Smooth muscle cell (in vitro differentiated cells): ENCODE measurements at regions not wholly inside any gene's neighbourhood (a gene's known extent, or its start where the extent isn't known, plus 50 kb on each side); places are given as distances from the start of the nearest gene placed in this dataset.
A peak's percentile ranks its signal among the peaks of the same experiment; 100 is the strongest.

Experiments
- DNase-seq: peaks from one replicate; lab custom pipeline; 2025; ENCODE audit not compliant: unreplicated experiment; lab: John Stamatoyannopoulos, UW
- H2AFZ ChIP-seq: fragments of 200-600 bp; sonication (generic); 2 replicates; pipeline ENCODE4 v1.6.0; 2016; ENCODE audit warnings: antibody characterized with exemption, low read depth, mild to moderate bottlenecking
- H3F3A ChIP-seq: fragments of 200-600 bp; sonication (generic); 2 replicates; pipeline ENCODE4 v1.6.0; 2017; ENCODE audit warnings: antibody characterized with exemption, low read depth
- H3K27ac ChIP-seq: fragments of 200-600 bp; sonication (generic); 2 replicates; pipeline ENCODE4 v1.5.1; 2016; ENCODE audit warnings: low read depth, mild to moderate bottlenecking
- H3K27me3 ChIP-seq: fragments of 200-600 bp; sonication (generic); 2 replicates; pipeline ENCODE4 v1.6.1; 2016; ENCODE audit warnings: low read depth, mild to moderate bottlenecking
- H3K36me3 ChIP-seq: fragments of 200-600 bp; sonication (generic); 2 replicates; pipeline ENCODE4 v1.5.1; 2016; ENCODE audit warnings: low read depth
- H3K4me1 ChIP-seq: fragments of 200-600 bp; sonication (generic); 2 replicates; pipeline ENCODE4 v1.5.1; 2016; ENCODE audit warnings: low read depth
- H3K4me2 ChIP-seq: fragments of 200-600 bp; sonication (generic); 2 replicates; pipeline ENCODE4 v1.6.0; 2016; ENCODE audit warnings: mild to moderate bottlenecking
- H3K4me3 ChIP-seq: fragments of 200-600 bp; sonication (generic); 2 replicates; pipeline ENCODE4 v1.5.1; 2016; ENCODE audit warnings: mild to moderate bottlenecking
- H3K79me2 ChIP-seq: fragments of 200-600 bp; sonication (generic); 2 replicates; pipeline ENCODE4 v1.6.0; 2016; ENCODE audit warnings: low read depth, mild to moderate bottlenecking
- H3K9ac ChIP-seq: fragments of 200-600 bp; sonication (generic); 2 replicates; pipeline ENCODE4 v1.6.0; 2016; ENCODE audit warnings: low read depth
- H3K9me3 ChIP-seq: fragments of 200-600 bp; sonication (generic); replicated peaks from 2 replicates; pipeline ENCODE4 v1.5.1; 2016; ENCODE audit warnings: low read depth
- H4K20me1 ChIP-seq: fragments of 200-600 bp; sonication (generic); 2 replicates; pipeline ENCODE4 v1.6.0; 2016; ENCODE audit warnings: low read depth
- CTCF ChIP-seq: fragments of 200-600 bp; sonication (generic); IDR thresholded peaks from 2 replicates; pipeline ENCODE4 v1.5.1; 2017; ENCODE audit warnings: borderline replicate concordance, mild to moderate bottlenecking, antibody characterized with exemption; ENCODE audit not compliant: insufficient read depth, poor library complexity, severe bottlenecking
- WGBS: methylation state at CpG from one replicate; pipeline ENCODE4 v1.1.7; 2016; ENCODE audit warnings: low lambda C conversion rate; 5-methylcytosine and 5-hydroxymethylcytosine counted together

GRCh38 chr18:29749704-29750103 lies 1292.8 kb downstream of the DSC3 start:
- H3K79me2 ChIP-seq, result no peaks in the 10 kb centered on the region
- H3F3A ChIP-seq, result no peaks in the 10 kb centered on the region
- 88% methylated on average over 1 of the region's 1 CpG for WGBS
- no peaks in the 10 kb centered on the region for H3K36me3 ChIP-seq
- TF ChIP-seq CTCF, result no peak
- H4K20me1 ChIP-seq, result no peaks in the 10 kb centered on the region
- no peak overlapping the region for H3K4me3 ChIP-seq
- peak overlapping the region; percentile 35 for H3K4me2 ChIP-seq
- H3K27me3 ChIP-seq, result no peaks in the 10 kb centered on the region
- peak overlapping the region; percentile 19 for H3K27ac ChIP-seq
- no peak overlapping the region for H3K9ac ChIP-seq
- no peak overlapping the region for H2AFZ ChIP-seq
- H3K9me3 ChIP-seq, result no peaks in the 10 kb centered on the region
- H3K4me1 ChIP-seq, result no peaks in the 10 kb centered on the region
- no peak for DNase-seq

DNA sequence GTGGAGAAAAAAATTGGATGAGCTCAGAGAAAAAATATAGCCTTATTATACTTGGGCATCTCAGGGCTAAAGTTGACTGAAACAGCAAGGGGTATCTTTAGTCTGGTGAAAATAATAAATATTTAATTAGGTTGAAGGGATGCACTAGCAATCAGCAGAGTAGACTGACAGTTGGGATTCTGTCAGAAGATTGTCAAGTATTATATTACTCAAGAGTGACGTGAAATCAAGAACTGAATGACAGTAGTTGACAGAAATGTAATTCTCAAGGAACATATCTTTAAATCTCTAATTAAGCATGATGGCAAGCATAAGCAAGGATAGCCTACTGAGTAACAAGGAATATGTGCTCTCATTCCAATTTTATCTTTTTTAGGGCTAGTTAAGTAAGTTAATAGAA lies 1301.1 kb downstream of the DSC3 start:
- no peaks in the 10 kb centered on the region for H3K9me3 ChIP-seq
- no peak for TF ChIP-seq CTCF
- H3K4me3 ChIP-seq, result no peak overlapping the region
- H3K79me2 ChIP-seq, result no peaks in the 10 kb centered on the region
- no peak overlapping the region for H3K4me2 ChIP-seq
- 92% methylated on average over 1 of the region's 1 CpG for WGBS
- no peaks in the 10 kb centered on the region for H3K36me3 ChIP-seq
- H3K4me1 ChIP-seq, result no peaks in the 10 kb centered on the region
- H2AFZ ChIP-seq, result no peak overlapping the region
- H3K9ac ChIP-seq, result no peak overlapping the region
- DNase-seq, result no peak
- no peaks in the 10 kb centered on the region for H4K20me1 ChIP-seq
- H3F3A ChIP-seq, result no peaks in the 10 kb centered on the region
- H3K27ac ChIP-seq, result no peak overlapping the region
- no peaks in the 10 kb centered on the region for H3K27me3 ChIP-seq

DNA sequence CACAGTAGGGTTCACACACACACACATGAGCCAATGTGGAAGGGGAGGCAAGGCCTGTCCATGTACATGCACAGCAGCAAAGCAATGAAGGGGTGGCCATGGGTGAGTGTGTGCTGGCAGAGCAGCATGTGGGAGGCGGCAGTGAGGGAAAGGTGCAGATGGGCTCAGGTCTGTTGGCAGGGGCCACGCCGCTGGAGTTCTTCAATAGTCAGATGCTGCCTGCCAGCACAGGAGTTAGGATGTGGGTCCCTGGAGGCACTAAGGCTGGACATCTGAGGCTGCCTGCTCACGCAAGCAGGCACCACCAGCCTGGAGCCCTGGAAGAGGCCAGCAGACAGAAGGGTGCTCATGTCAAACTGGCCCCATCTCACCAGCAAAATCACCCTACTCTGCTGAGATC lies 1304.9 kb downstream of the DSC3 start:
- no peaks in the 10 kb centered on the region for H3K9me3 ChIP-seq
- no peak for TF ChIP-seq CTCF
- H3K4me2 ChIP-seq, result no peak overlapping the region
- H3K27me3 ChIP-seq, result no peaks in the 10 kb centered on the region
- DNase-seq, result no peak
- no peak overlapping the region for H3K27ac ChIP-seq
- no peak overlapping the region for H2AFZ ChIP-seq
- no peaks in the 10 kb centered on the region for H4K20me1 ChIP-seq
- WGBS, result 88% methylated on average over 4 of the region's 4 CpGs
- H3K4me1 ChIP-seq, result no peaks in the 10 kb centered on the region
- no peaks in the 10 kb centered on the region for H3K36me3 ChIP-seq
- H3K9ac ChIP-seq, result no peak overlapping the region
- no peaks in the 10 kb centered on the region for H3K79me2 ChIP-seq
- H3K4me3 ChIP-seq, result no peak overlapping the region
- no peaks in the 10 kb centered on the region for H3F3A ChIP-seq

DNA sequence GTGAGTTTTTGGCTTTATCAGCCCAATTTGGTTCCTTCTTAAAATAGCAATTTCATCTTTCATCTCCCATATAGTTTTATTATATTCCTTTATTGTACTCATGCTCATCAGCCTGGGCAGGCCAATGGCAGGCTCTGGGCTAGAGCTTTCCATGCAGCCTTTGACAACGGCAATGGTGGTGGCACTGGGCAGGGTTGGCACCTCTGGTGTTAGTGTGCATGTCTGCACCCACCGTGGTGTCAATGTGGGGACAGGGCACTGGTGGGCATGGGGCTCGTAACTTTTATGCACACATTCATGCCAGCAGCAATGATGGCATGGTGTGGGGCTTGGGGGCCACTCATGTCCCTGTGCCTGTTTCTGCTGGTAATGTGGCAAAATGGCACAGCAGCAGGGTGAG lies 1305.4 kb downstream of the DSC3 start:
- no peak for DNase-seq
- Histone ChIP-seq H4K20me1 (no peaks in the 10 kb centered on the region), H3K9ac (no peak overlapping the region), H3K4me3 (no peak overlapping the region), H2AFZ (no peak overlapping the region), H3K79me2 (no peaks in the 10 kb centered on the region), H3K27ac (no peak overlapping the region), H3K4me1 (no peaks in the 10 kb centered on the region), H3K9me3 (no peaks in the 10 kb centered on the region), H3K4me2 (no peak overlapping the region), H3F3A (no peaks in the 10 kb centered on the region), H3K36me3 (no peaks in the 10 kb centered on the region), H3K27me3 (no peaks in the 10 kb centered on the region)
- WGBS, result 66% methylated on average over 3 of the region's 3 CpGs
- TF ChIP-seq CTCF, result no peak
